Stimulated activated CD4-positive, alpha-beta T cell treated with anti-CD3 and anti-CD28 coated beads, Interleukin-12 subunit alpha, Interleukin-12 subunit beta, amount 100 ng/mL, for 48 hours (primary cell): ENCODE measurements at regions not wholly inside any gene's neighbourhood (a gene's known extent, or its start where the extent isn't known, plus 50 kb on each side); places are given as distances from the start of the nearest gene placed in this dataset.

Experiments used
- DNase-seq, 3 donors: peaks; one replicate each; pipeline ENCODE4 v3.0.0-alpha.2; 2020; ENCODE audit warnings: low read depth in 2 of 3, low spot score in 1 of 3

GRCh38 chr3:63199606-63200005 lies 78.5 kb upstream of the SYNPR start:
- no peak for DNase-seq

GRCh38 chr3:63202529-63202928 lies 75.6 kb upstream of the SYNPR start:
- no peak for DNase-seq

GRCh38 chr3:63207066-63207590 lies 71.0 kb upstream of the SYNPR start:
- DNase-seq = no peak

GRCh38 chr3:63228087-63228486 lies 50.0 kb upstream of the SYNPR start:
- DNase-seq = no peak
